ENCODE measurements at regions not wholly inside any gene's neighbourhood (a gene's known extent, or its start where the extent isn't known, plus 50 kb on each side); places are given as distances from the start of the nearest gene placed in this dataset.

DNA sequence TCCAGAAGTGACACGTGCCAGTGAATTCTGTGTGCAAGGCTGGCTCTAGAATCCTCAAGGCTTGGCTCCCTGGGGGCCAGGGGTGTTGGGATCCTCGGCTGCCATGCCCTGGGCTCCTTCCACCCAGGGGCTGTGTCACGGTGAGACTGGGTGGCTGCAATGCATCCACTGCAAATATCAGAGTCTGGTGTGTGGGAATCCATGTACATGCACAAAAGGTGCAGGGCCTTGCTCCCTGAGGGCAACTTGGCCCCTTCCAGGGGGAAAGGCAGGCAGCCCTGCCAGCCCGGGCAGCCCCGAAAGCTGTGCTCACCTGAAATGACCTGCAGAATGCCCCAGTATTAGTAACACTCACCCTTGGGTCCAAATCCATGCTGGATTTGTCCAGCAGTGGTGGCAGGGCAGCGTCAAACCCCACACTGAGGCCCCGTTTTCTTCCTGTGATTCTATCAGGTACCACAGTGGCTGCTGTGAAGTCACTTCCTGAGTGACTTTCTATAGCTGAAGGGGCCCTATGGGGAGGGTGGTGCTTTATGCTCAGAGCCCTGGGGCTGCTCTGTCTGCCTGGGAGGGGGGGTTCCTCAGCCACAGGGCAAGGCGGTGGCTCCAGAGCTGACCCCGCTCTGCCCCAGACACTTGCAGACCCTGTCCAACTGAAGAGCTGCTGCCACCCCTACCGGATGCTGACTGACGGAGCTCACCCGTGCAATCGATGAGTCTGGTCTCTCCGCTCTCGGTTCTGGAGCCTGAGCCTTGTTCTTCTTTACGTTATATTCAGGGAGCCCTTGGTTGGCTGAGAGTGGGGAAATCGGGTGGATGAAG is 317.7 kb downstream of the GLRX3 start:
- TF ChIP-seq, protein P1, sequence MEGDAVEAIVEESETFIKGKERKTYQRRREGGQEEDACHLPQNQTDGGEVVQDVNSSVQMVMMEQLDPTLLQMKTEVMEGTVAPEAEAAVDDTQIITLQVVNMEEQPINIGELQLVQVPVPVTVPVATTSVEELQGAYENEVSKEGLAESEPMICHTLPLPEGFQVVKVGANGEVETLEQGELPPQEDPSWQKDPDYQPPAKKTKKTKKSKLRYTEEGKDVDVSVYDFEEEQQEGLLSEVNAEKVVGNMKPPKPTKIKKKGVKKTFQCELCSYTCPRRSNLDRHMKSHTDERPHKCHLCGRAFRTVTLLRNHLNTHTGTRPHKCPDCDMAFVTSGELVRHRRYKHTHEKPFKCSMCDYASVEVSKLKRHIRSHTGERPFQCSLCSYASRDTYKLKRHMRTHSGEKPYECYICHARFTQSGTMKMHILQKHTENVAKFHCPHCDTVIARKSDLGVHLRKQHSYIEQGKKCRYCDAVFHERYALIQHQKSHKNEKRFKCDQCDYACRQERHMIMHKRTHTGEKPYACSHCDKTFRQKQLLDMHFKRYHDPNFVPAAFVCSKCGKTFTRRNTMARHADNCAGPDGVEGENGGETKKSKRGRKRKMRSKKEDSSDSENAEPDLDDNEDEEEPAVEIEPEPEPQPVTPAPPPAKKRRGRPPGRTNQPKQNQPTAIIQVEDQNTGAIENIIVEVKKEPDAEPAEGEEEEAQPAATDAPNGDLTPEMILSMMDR (IDR thresholded peaks at IDR 0.05; ENCODE audit: low read depth, low read length) = no peak
- no peaks in the 10 kb centered on the region for H3K27me3 ChIP-seq
- DNase-seq (ENCODE audit: low read depth in 1 of 2, low spot score in 1 of 2) = no peak
- H3K4me1 ChIP-seq (ENCODE audit: low read depth) = no peaks in the 10 kb centered on the region
- no peaks in the 10 kb centered on the region for H3K36me3 ChIP-seq
- no peaks in the 10 kb centered on the region for H3K9me3 ChIP-seq (ENCODE audit: low read depth)
- H3K4me3 ChIP-seq = no peak overlapping the region
- H3K27ac ChIP-seq = no peak overlapping the region

GRCh38 chr10:130454543-130455000 is 318.4 kb downstream of the GLRX3 start:
- TF ChIP-seq, protein P1 (IDR thresholded peaks at IDR 0.05; ENCODE audit: low read depth, low read length) = no peak
- H3K9me3 ChIP-seq (ENCODE audit: low read depth) = no peaks in the 10 kb centered on the region
- no peak overlapping the region for H3K4me3 ChIP-seq
- no peaks in the 10 kb centered on the region for H3K27me3 ChIP-seq
- no peaks in the 10 kb centered on the region for H3K36me3 ChIP-seq
- no peak for DNase-seq (ENCODE audit: low read depth in 1 of 2, low spot score in 1 of 2)
- no peak overlapping the region for H3K27ac ChIP-seq
- no peaks in the 10 kb centered on the region for H3K4me1 ChIP-seq (ENCODE audit: low read depth)

DNA sequence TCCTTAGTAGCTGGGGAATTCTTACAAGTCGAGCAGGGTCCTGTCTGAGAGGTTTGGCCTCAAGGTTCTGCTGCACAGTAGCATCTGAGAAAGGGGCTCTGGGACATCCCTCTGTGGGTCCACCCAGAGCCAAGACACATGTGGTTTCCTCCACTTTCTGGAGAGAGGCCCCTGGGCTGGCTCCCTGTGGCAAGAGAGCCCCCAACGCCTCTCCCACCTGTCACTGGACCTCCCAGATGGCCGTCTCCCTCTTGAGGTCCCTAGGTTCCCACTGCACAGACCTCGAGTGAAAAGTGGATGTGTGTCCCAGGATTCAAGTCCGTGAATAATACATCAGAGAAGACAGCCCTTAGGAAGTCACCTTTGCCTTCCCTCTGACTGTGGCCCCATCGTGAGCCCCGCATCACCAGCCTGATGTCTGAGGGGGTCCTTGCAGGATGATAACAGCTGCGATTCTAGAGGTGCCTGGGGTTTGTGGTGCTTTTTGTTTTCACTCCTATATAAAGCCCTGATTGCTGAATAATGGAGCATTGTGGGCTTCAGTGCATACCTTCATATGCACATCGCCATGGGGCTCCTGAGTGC is 319.0 kb downstream of the GLRX3 start:
- Histone ChIP-seq H3K4me3 (no peak overlapping the region), H3K4me1 (ENCODE audit: low read depth) (no peaks in the 10 kb centered on the region), H3K9me3 (ENCODE audit: low read depth) (no peaks in the 10 kb centered on the region), H3K36me3 (no peaks in the 10 kb centered on the region), H3K27me3 (no peaks in the 10 kb centered on the region), H3K27ac (no peak overlapping the region)
- DNase-seq (ENCODE audit: low read depth in 1 of 2, low spot score in 1 of 2) = no peak
- TF ChIP-seq, protein P1 (IDR thresholded peaks at IDR 0.05; ENCODE audit: low read depth, low read length) = no peak

- Histone ChIP-seq H3K27me3 (no peaks in the 10 kb centered on the region), H3K36me3 (no peaks in the 10 kb centered on the region), H3K27ac (no peak overlapping the region), H3K4me1 (ENCODE audit: low read depth) (no peaks in the 10 kb centered on the region), H3K9me3 (ENCODE audit: low read depth) (no peaks in the 10 kb centered on the region), H3K4me3 (no peak overlapping the region)
- TF ChIP-seq, protein P1 (IDR thresholded peaks at IDR 0.05; ENCODE audit: low read depth, low read length) = no peak
- DNase-seq (ENCODE audit: low read depth in 1 of 2, low spot score in 1 of 2) = no peak
Measured at GRCh38 chr10:130455791-130456190, 319.6 kb downstream of the GLRX3 start.

DNA sequence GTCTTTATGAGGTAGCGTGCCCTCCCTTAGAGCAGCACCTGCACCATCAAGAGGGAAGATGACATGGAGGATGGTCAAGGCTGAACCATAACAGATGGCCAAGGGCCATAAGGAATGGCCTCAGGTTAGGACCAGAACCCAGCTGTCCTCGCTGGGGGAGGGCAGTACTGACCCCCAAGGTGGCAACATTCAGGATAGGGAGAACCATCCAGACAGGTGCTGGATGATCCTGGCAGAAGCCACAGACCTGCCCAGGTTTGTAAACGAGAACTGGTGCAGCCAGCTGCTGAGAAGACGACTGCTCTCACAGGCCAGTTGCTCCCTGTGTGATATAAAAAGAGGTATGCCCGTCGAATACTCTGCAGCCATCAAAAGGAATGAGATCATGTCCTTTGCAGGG is 320.4 kb downstream of the GLRX3 start:
- DNase-seq (ENCODE audit: low read depth in 1 of 2, low spot score in 1 of 2) = no peak
- TF ChIP-seq, protein P1 (IDR thresholded peaks at IDR 0.05; ENCODE audit: low read depth, low read length) = no peak
- no peaks in the 10 kb centered on the region for H3K36me3 ChIP-seq

More for the DNA sequence above, 320.4 kb downstream of the GLRX3 start:
- Histone ChIP-seq H3K27me3 (no peaks in the 10 kb centered on the region), H3K4me1 (ENCODE audit: low read depth) (no peaks in the 10 kb centered on the region), H3K4me3 (no peak overlapping the region), H3K9me3 (ENCODE audit: low read depth) (no peaks in the 10 kb centered on the region), H3K27ac (no peak overlapping the region)
